A549 (cell line): ENCODE measurements at regions not wholly inside any gene's neighbourhood (a gene's known extent, or its start where the extent isn't known, plus 50 kb on each side); places are given as distances from the start of the nearest gene placed in this dataset.

Experiments used
- ATAC-seq, 2 experiments: fragments of 200-7000 bp in 1 of 2; fragments of >200 bp in 1 of 2; cut with Nextera tagmentation in 1 of 2; cut with Tn5 transposase in 1 of 2; 3 replicates each; pipeline versions ENCODE4 v1.8.0 to v1.9.1; 2018 to 2020; ENCODE audit warnings: mild to moderate bottlenecking in 1 of 2, moderate library complexity in 1 of 2
- CTCF ChIA-PET: fragments of 300-600 bp; sonication (Branson Sonifier 250); formaldehyde crosslinking; extraction: SDS; loops from one replicate; lab custom pipeline; 2021; ENCODE audit warnings: antibody characterized with exemption, inconsistent platforms; lab: Yijun Ruan, JAX
- POLR2A ChIA-PET: fragments of 350-600 bp; formaldehyde crosslinking; extraction: SDS; loops from one replicate; lab custom pipeline; 2021; ENCODE audit warnings: antibody characterized with exemption, inconsistent platforms; lab: Yijun Ruan, JAX
- DNase-seq, 2 experiments: peaks; one replicate each; pipeline versions ENCODE4 v3.0.0 to v3.0.0-alpha.2; 2011 to 2016; ENCODE audit warnings: low read depth in 1 of 2, low spot score in 1 of 2
- FAIRE-seq: peaks from 2 replicates; lab custom pipeline; 2011; peaks lifted over from hg19 to GRCh38; lab: Jason Lieb, UNC
- H3K27ac ChIP-seq, 2 experiments: fragments of >200 bp; sonication (Bioruptor Twin); formaldehyde crosslinking; 3 replicates each; pipeline ENCODE4 v1.5.1; 2016 to 2017
- H3K4me1 ChIP-seq: fragments of >200 bp; sonication (Bioruptor Twin); formaldehyde crosslinking; 3 replicates; pipeline ENCODE4 v1.6.1; 2016
- H3K4me2 ChIP-seq: fragments of >200 bp; sonication (Bioruptor Twin); formaldehyde crosslinking; 3 replicates; pipeline ENCODE4 v1.6.1; 2016
- H3K4me3 ChIP-seq: fragments of >200 bp; sonication (Bioruptor Twin); formaldehyde crosslinking; 3 replicates; pipeline ENCODE4 v1.5.1; 2016
- H3K9me3 ChIP-seq: fragments of >200 bp; sonication (Bioruptor Twin); formaldehyde crosslinking; 3 replicates; pipeline ENCODE4 v1.6.1; 2016
- EHF ChIP-seq: fragments of 250-450 bp; sonication (Bioruptor Pico); IDR thresholded peaks from 2 replicates; pipeline ENCODE4 v1.5.0; 2020; ENCODE audit warnings: mild to moderate bottlenecking
- EHMT2 ChIP-seq: fragments of 200-600 bp; sonication (generic); IDR thresholded peaks from 2 replicates; pipeline ENCODE4 v1.6.1; 2016; ENCODE audit warnings: antibody characterized with exemption, low read depth, mild to moderate bottlenecking, moderate library complexity
- ESRRA ChIP-seq: fragments of 150-350 bp; IDR thresholded peaks from 2 replicates; pipeline ENCODE4 v1.6.1; 2014; ENCODE audit warnings: mild to moderate bottlenecking, low read length, borderline replicate concordance
- HEYL ChIP-seq: fragments of 250-450 bp; sonication (Bioruptor Pico); IDR thresholded peaks from 2 replicates; pipeline ENCODE4 v1.8.0; 2021; ENCODE audit warnings: mild to moderate bottlenecking, moderate library complexity
- HOXA7 ChIP-seq: fragments of 250-450 bp; sonication (Bioruptor Pico); IDR thresholded peaks from 2 replicates; pipeline ENCODE4 v1.5.0; 2020; ENCODE audit warnings: mild to moderate bottlenecking, moderate library complexity
- HOXB5 ChIP-seq: fragments of 250-450 bp; sonication (Bioruptor Pico); IDR thresholded peaks from 2 replicates; pipeline ENCODE4 v1.5.0; 2020; ENCODE audit warnings: mild to moderate bottlenecking, moderate library complexity
- KDM5A ChIP-seq: fragments of 200-600 bp; sonication (generic); IDR thresholded peaks from 2 replicates; pipeline ENCODE4 v1.6.1; 2016; ENCODE audit warnings: antibody characterized with exemption, mild to moderate bottlenecking
- MAZ ChIP-seq: fragments of 150-350 bp; IDR thresholded peaks from 2 replicates; pipeline ENCODE4 v1.6.1; 2014; ENCODE audit warnings: antibody characterized with exemption, low read depth, low read length, borderline replicate concordance
- POLR2A ChIP-seq: IDR thresholded peaks from 2 replicates; pipeline ENCODE4 v1.6.1; 2012; ENCODE audit warnings: mild to moderate bottlenecking, low read length
- POLR2AphosphoS2 ChIP-seq: conservative IDR thresholded peaks from 2 replicates; pipeline ENCODE4 v1.6.1; 2012; ENCODE audit warnings: low read length, improper control_type of control experiment, inconsistent platforms
- RCOR1 ChIP-seq: fragments of 150-350 bp; IDR thresholded peaks from 2 replicates; pipeline ENCODE4 v1.6.1; 2014; ENCODE audit warnings: antibody characterized with exemption, low read length, low read depth
- RFX5 ChIP-seq: fragments of 450-650 bp; IDR thresholded peaks from 2 replicates; pipeline ENCODE4 v1.7.1; 2014; ENCODE audit warnings: antibody characterized with exemption, mild to moderate bottlenecking, moderate library complexity
- SMC3 ChIP-seq: fragments of >200 bp; sonication (Bioruptor Twin); formaldehyde crosslinking; IDR thresholded peaks from 3 replicates; pipeline ENCODE4 v1.6.1; 2018; ENCODE audit warnings: inconsistent platforms
- ZFP36 ChIP-seq: fragments of 450-650 bp; IDR thresholded peaks from 2 replicates; pipeline ENCODE4 v1.6.1; 2014; ENCODE audit warnings: borderline replicate concordance; ENCODE audit not compliant: partially characterized antibody
- WGBS: methylation state at CpG from one replicate; pipeline ENCODE4 v1.1.6; 2017; ENCODE audit errors: missing lambda C conversion rate; 5-methylcytosine and 5-hydroxymethylcytosine counted together
- TF ChIP-seq, protein P1 (sequence below): fragments of 250-450 bp; sonication (Bioruptor Pico); IDR thresholded peaks from 2 replicates; pipeline ENCODE4 v1.5.0; 2021; ENCODE audit warnings: mild to moderate bottlenecking, moderate library complexity, borderline replicate concordance
- TF ChIP-seq, protein P2 (sequence below): fragments of >200 bp; sonication (Bioruptor Twin); formaldehyde crosslinking; IDR thresholded peaks from 3 replicates; pipeline ENCODE4 v1.6.1; 2016
- TF ChIP-seq, protein P3 (sequence below): fragments of >200 bp; sonication (Bioruptor Twin); formaldehyde crosslinking; IDR thresholded peaks from 2 replicates; pipeline ENCODE4 v1.6.1; 2016
- TF ChIP-seq, protein P4 (sequence below): fragments of 150-350 bp; IDR thresholded peaks from 2 replicates; pipeline ENCODE4 v1.6.1; 2014; ENCODE audit warnings: low read depth, mild to moderate bottlenecking, low read length
- TF ChIP-seq, protein P5 (sequence below): fragments of 250-450 bp; sonication (Bioruptor Pico); IDR thresholded peaks from 2 replicates; pipeline ENCODE4 v1.5.0; 2020; ENCODE audit warnings: low read depth, mild to moderate bottlenecking, moderate library complexity

DNA sequence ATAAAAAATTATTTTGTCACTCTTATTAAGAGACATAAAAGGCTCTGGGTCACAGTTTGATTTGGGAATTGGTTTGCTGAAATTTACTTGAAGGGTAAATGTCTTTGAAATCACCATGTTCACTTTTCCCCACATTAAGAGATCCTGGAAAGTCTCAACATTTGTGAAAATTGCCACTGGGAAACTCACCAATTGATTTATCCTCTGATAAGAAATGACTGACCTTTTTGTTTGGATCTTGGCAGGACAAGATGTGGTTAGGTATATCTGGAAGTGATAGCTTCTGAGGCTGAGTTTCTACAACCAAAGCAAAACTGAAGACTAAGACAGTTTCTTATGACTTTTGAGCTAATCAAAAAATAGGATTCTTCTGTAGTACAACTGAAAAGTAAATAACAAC lies 107.1 kb upstream of the TMEM106B start:
- FAIRE-seq (no peak), ATAC-seq (no peak), DNase-seq (no peak)
- peaks cover 30% of the 10 kb centered on the region for H3K4me1 ChIP-seq
- no peak overlapping the region for H3K4me2 ChIP-seq
- TF ChIP-seq HOXB5 (no peak), RCOR1 (no peak), KDM5A (no peak), EHF (CRISPR knock-in tag) (no peak), MAZ (no peak), POLR2A (no peak), RFX5 (no peak), SMC3 (no peak), POLR2AphosphoS2 (no peak), HOXA7 (CRISPR knock-in tag) (no peak), ESRRA (no peak), HEYL (CRISPR knock-in tag) (no peak)
- TF ChIP-seq, protein P1, sequence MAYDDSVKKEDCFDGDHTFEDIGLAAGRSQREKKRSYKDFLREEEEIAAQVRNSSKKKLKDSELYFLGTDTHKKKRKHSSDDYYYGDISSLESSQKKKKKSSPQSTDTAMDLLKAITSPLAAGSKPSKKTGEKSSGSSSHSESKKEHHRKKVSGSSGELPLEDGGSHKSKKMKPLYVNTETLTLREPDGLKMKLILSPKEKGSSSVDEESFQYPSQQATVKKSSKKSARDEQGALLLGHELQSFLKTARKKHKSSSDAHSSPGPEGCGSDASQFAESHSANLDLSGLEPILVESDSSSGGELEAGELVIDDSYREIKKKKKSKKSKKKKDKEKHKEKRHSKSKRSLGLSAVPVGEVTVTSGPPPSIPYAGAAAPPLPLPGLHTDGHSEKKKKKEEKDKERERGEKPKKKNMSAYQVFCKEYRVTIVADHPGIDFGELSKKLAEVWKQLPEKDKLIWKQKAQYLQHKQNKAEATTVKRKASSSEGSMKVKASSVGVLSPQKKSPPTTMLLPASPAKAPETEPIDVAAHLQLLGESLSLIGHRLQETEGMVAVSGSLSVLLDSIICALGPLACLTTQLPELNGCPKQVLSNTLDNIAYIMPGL (CRISPR knock-in tag) = no peak
- TF ChIP-seq, protein P2, sequence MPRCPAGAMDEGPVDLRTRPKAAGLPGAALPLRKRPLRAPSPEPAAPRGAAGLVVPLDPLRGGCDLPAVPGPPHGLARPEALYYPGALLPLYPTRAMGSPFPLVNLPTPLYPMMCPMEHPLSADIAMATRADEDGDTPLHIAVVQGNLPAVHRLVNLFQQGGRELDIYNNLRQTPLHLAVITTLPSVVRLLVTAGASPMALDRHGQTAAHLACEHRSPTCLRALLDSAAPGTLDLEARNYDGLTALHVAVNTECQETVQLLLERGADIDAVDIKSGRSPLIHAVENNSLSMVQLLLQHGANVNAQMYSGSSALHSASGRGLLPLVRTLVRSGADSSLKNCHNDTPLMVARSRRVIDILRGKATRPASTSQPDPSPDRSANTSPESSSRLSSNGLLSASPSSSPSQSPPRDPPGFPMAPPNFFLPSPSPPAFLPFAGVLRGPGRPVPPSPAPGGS = no peak
- TF ChIP-seq, protein P3, sequence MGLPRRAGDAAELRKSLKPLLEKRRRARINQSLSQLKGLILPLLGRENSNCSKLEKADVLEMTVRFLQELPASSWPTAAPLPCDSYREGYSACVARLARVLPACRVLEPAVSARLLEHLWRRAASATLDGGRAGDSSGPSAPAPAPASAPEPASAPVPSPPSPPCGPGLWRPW = no peak
- TF ChIP-seq, protein P4, sequence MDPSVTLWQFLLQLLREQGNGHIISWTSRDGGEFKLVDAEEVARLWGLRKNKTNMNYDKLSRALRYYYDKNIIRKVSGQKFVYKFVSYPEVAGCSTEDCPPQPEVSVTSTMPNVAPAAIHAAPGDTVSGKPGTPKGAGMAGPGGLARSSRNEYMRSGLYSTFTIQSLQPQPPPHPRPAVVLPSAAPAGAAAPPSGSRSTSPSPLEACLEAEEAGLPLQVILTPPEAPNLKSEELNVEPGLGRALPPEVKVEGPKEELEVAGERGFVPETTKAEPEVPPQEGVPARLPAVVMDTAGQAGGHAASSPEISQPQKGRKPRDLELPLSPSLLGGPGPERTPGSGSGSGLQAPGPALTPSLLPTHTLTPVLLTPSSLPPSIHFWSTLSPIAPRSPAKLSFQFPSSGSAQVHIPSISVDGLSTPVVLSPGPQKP = no peak
- CTCF ChIA-PET = no interaction called here
- peak overlapping the region in 1 of 2 experiments; percentile 47; a peak in 2 of 6 replicates for H3K27ac ChIP-seq
- H3K9me3 ChIP-seq = peaks cover 13% of the 10 kb centered on the region; the same call in 2 of the 3 replicates
- H3K4me3 ChIP-seq = no peak overlapping the region
- POLR2A ChIA-PET = no interaction called here

DNA sequence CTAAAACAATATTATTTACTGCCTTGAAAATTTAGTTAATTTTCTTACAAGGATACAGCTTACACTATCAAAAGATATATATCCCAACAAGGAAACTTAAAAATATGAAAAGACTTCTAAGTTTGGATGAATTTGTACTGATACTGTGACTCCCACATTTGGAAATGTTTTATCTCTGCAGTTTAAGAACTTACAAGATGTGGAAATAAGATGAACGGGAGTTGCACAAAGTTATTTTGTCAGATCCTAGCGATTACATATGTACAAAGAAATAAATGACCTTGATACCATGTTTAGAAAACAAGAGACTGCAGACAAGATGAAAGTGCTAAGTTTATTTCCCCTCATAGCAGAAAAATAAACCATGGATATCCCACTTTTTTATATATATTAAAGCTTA lies 103.7 kb upstream of the TMEM106B start:
- peaks cover 52% of the 10 kb centered on the region for H3K4me1 ChIP-seq
- no peaks in the 10 kb centered on the region for H3K9me3 ChIP-seq
- no peak for TF ChIP-seq MAZ
- no peak for TF ChIP-seq KDM5A
- TF ChIP-seq ZFP36 = no peak
- no peak for TF ChIP-seq EHMT2
- TF ChIP-seq, protein P5, sequence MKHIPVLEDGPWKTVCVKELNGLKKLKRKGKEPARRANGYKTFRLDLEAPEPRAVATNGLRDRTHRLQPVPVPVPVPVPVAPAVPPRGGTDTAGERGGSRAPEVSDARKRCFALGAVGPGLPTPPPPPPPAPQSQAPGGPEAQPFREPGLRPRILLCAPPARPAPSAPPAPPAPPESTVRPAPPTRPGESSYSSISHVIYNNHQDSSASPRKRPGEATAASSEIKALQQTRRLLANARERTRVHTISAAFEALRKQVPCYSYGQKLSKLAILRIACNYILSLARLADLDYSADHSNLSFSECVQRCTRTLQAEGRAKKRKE (CRISPR knock-in tag) = no peak
- no peak for TF ChIP-seq HOXB5
- peak in 1 of 2 experiments; percentile 17; a peak in 2 of 6 replicates for ATAC-seq
- CTCF ChIA-PET = no interaction called here
- 7% methylated on average over 2 of the region's 2 CpGs for WGBS
- peak overlapping the region; percentile 65 for H3K4me2 ChIP-seq
- FAIRE-seq = no peak
- DNase-seq = no peak
- H3K4me3 ChIP-seq = no peak overlapping the region
- POLR2A ChIA-PET = interaction anchor here (1.0 to 3.4 kb wide), 3 partner anchors 20 to 271 kb away, joined by 4 to 17 read pairs (median 9); partner anchors contain the start of gene TMEM106B
- peak overlapping the region; percentile 64 to 84 for H3K27ac ChIP-seq
